ENCODE measurements at regions not wholly inside any gene's neighbourhood (a gene's known extent, or its start where the extent isn't known, plus 50 kb on each side); places are given as distances from the start of the nearest gene placed in this dataset.

DNA sequence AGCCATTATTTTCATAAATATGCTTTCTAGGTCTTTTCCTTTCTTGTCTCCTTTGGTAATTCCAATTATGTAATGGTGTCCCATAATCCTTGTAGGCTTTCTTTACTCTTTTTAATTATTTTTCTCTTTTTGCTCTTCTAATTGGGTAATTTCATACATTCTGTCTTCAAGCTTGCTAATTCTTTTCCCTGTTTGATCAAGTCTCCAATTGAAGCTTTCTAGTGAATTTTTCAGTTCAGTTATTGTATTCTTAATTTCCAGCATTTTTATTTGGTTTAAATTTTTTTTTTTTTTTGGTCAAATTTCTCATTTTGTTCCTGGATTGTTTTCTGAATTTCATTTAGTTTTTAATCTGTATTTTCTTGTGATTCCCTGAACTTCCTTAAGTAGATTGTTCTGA is 74.9 kb upstream of the UST start:
- no peaks in the 10 kb centered on the region for H3K4me1 Mint-ChIP-seq
- H3K9me3 Mint-ChIP-seq = peaks cover 27 to 65% (median 53%) of the 10 kb centered on the region in 6 donors
- H3K4me3 Mint-ChIP-seq = no peak overlapping the region
- H3K36me3 Mint-ChIP-seq = peaks cover 11 to 25% (median 19%) of the 10 kb centered on the region in 3 donors
- H3K27me3 Mint-ChIP-seq (ENCODE audit: low read depth in 3 of 3) = peaks cover 4 to 20% (median 15%) of the 10 kb centered on the region in 3 donors
- no peak for DNase-seq
- H3K27ac Mint-ChIP-seq = no peak overlapping the region

DNA sequence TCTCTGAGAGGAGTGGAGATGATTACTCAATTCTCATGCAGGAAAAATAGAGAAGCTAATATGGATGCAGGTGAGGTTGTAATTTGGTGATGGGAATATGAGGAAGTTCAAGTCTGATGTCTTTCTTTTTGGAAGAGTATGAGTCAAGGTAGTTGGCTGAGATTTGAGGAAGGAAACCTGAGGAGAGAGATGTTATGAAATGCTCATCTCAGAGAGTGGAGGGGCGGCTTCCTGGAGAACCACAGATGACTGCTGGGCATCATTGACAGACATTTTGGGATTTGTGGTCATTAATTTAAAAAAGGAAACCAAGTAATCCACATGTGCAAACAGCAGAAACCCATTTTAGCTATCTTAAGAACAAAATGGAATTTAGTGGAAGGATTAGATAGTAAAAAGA is 72.5 kb upstream of the UST start:
- DNase-seq = no peak
- Mint-ChIP-seq H3K4me1 (peaks cover 0 to 1% of the 10 kb centered on the region in 2 donors), H3K36me3 (peaks cover 3 to 10% (median 7%) of the 10 kb centered on the region in 3 donors), H3K4me3 (no peak overlapping the region), H3K27me3 (ENCODE audit: low read depth in 3 of 3) (peaks cover 4 to 21% (median 20%) of the 10 kb centered on the region in 3 donors), H3K9me3 (peaks cover 9 to 44% (median 31%) of the 10 kb centered on the region in 6 donors), H3K27ac (no peak overlapping the region)

DNA sequence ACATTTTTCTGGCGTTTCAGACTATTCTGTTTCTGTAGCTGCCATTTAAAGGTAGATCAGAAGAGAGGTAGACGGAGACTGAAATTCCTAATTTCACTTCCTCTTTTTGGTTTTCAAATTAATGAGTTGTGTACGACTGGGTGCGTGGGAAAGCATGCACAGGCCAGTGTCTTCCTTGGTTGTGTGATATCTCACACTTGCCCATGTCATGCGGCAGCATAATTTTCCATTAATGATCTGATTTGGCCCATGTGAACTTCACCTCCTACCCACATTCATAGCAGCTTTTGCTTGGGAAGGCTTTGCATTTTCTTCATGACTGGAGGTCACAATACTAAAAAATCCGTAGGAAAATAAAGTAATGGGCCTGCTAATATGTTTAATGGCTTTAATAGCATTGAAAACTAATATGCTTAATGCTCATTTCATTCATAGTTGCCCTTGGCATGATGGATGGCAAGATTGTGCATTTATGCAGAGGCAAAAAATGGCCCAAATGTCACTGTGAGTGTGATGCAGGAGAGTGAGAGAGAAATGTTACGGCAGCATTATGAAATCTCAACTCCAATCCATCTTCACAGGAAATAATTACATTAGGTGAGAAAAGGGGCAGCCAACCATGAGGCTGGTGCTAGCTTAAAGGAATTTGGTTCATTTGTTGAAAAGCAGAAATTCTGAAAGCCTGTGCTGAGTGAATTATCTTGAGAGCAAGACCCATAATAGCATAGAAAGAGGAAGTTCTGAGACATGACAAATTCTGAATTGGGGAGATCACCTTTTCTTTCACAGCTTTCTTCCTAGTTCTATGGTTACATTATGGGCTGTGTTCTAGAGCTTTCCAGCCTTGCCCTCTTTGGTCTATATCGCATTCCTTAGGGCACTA is 69.0 kb upstream of the UST start:
- peaks cover 9 to 17% (median 11%) of the 10 kb centered on the region in 3 donors for H3K27me3 Mint-ChIP-seq (ENCODE audit: low read depth in 3 of 3)
- peaks cover 0 to 1% of the 10 kb centered on the region in 2 donors for H3K4me1 Mint-ChIP-seq
- H3K36me3 Mint-ChIP-seq = no peaks in the 10 kb centered on the region
- H3K27ac Mint-ChIP-seq = no peak overlapping the region
- no peak overlapping the region for H3K4me3 Mint-ChIP-seq
- peaks cover under 1 to 13% (median 6%) of the 10 kb centered on the region in 6 donors for H3K9me3 Mint-ChIP-seq
- DNase-seq = no peak

DNA sequence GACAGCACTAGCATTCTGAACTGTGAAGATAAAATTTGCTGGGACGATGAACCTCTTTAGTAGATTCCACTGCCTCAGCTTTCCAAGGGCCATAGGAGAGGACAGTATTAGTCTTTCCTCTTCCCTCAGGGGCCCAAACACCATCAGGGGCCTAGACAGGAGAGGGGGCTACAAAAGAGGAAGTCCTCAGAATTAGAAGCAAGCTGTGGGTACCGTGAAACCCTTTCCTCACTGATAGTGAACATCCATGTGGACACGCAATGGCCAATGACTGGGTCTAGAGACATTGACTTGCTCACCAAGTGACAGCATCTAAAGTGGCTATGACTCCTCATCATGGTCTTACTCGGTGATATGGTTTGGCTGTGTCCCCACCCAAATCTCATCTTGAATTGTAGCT is 68.1 kb upstream of the UST start:
- H3K27ac Mint-ChIP-seq = no peak overlapping the region
- H3K36me3 Mint-ChIP-seq = no peaks in the 10 kb centered on the region
- H3K4me1 Mint-ChIP-seq = peaks cover 0 to 1% of the 10 kb centered on the region in 2 donors
- no peak overlapping the region for H3K4me3 Mint-ChIP-seq
- H3K27me3 Mint-ChIP-seq (ENCODE audit: low read depth in 3 of 3) = peaks cover 3 to 13% (median 5%) of the 10 kb centered on the region in 3 donors
- H3K9me3 Mint-ChIP-seq = peaks cover 0 to 4% (median 0%) of the 10 kb centered on the region in 6 donors
- DNase-seq = no peak

DNA sequence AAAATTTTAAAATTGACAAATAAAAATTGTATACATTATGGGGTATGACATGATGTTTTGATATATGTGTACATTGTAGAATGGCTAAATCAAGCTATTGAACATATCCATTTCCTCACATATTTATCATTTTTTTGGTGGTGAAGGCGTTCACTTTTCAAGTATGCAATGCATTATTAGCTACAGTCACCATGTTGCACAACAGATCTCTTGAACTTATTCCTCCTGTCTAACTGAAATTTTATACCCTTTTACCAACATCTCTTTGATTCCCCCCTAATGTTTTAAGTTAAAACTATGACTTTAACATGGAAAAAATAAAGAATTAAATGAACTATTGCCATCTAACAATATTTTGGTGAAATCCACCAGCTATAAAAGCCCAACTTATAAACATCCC is 65.2 kb upstream of the UST start:
- Mint-ChIP-seq H3K9me3 (no peaks in the 10 kb centered on the region), H3K4me1 (peaks cover 0 to 1% of the 10 kb centered on the region in 2 donors), H3K36me3 (no peaks in the 10 kb centered on the region), H3K27me3 (ENCODE audit: low read depth in 3 of 3) (peaks cover 1 to 9% (median 5%) of the 10 kb centered on the region in 3 donors), H3K27ac (no peak overlapping the region), H3K4me3 (no peak overlapping the region)
- DNase-seq = no peak

DNA sequence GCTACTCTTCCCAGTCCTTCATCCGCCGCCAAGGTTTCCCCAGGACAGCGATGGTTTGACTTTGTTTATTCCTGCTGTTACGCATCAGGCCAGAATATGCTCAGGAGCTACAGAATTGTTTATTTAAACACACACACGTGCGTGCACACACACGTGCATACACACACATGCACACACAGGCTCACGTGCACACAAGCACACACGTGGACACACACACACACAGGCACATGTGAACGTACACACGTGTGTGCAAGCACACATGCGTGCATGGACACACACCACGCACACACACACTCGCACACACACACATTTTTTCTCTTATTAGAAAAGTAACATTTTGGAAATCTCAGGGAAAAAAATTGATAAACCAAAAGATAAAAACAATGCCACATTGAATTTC is 64.6 kb upstream of the UST start:
- Mint-ChIP-seq H3K4me3 (no peak overlapping the region), H3K27ac (no peak overlapping the region), H3K27me3 (ENCODE audit: low read depth in 3 of 3) (peaks cover 0 to 7% (median 5%) of the 10 kb centered on the region in 3 donors), H3K9me3 (no peaks in the 10 kb centered on the region), H3K36me3 (no peaks in the 10 kb centered on the region), H3K4me1 (peaks cover 0 to 1% of the 10 kb centered on the region in 2 donors)
- no peak for DNase-seq

DNA sequence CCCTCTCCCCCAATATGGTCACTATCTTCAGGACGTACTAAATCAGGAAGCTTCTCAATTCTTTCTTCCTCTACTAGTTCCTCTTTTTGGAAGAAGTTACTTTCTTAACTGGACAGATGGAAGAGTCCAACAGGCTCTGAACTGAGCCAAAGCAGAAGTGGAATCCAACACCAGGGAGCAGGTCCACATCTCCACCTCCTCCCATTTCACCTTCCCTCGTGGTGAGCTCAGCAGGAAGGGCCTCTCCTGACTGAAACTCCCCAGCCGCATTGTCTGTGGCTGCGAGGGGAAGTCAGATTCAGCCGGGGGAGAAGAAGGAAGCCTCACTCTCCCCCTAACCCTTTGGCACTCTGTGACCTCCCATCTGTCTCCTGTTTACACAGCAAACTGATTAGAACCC is 63.8 kb upstream of the UST start:
- H3K9me3 Mint-ChIP-seq = no peaks in the 10 kb centered on the region
- no peak overlapping the region for H3K27ac Mint-ChIP-seq
- no peaks in the 10 kb centered on the region for H3K4me1 Mint-ChIP-seq
- no peaks in the 10 kb centered on the region for H3K36me3 Mint-ChIP-seq
- peaks cover 0 to 5% (median 3%) of the 10 kb centered on the region in 3 donors for H3K27me3 Mint-ChIP-seq (ENCODE audit: low read depth in 3 of 3)
- H3K4me3 Mint-ChIP-seq = no peak overlapping the region
- no peak for DNase-seq

DNA sequence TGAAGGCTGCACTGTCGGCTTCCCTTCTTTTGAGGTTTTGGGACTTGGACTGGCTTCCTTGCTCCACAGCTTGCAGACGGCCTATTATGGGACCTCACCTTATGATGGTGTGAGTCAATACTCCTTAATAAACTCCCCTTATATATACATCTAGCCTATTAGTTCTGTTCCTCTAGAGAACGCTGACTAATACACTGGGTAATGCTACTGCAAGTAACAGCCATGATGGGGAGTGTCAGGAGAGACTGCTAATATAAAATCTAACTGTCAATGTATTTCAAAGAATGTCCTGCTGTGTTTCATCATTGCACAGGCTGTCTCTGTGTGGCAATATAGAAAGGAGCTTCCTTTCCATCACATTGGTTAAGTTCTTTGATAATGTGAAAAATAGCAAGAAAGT is 57.7 kb upstream of the UST start:
- no peak for DNase-seq
- Mint-ChIP-seq H3K4me3 (no peak overlapping the region), H3K4me1 (no peaks in the 10 kb centered on the region), H3K27ac (no peak overlapping the region), H3K27me3 (ENCODE audit: low read depth in 3 of 3) (peaks cover 0 to 4% (median 2%) of the 10 kb centered on the region in 3 donors), H3K36me3 (no peaks in the 10 kb centered on the region), H3K9me3 (no peaks in the 10 kb centered on the region)

DNA sequence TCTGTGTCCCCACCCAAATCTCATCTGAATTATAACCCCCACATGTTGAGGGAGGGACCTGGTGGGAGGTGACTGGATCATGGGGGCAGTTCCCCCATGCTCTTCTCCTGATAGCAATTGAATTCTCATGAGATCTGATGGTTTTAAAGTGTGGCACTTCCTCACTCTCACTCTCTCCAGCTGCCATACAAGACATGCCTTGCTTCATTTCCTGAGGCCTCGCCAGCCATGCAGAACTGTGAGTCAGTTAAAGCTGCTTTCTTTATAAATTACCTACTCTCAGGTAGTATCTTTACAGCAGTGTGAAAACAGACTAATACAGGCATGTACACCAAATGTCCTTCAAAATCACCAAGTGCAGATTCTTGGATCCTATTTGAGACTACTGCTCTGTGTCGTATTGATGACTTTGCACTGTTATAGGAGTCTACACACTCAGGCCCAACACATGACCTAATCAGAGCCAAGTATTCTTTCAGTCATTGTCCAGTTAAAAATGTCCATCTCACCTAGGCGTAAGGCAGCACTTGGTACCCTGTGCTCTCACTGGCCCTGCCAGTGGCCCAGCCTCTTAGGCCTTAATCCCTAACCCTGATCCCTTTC is 52.8 kb upstream of the UST start:
- no peaks in the 10 kb centered on the region for H3K9me3 Mint-ChIP-seq
- H3K4me3 Mint-ChIP-seq = no peak overlapping the region
- H3K27ac Mint-ChIP-seq = no peak overlapping the region
- DNase-seq = no peak
- no peaks in the 10 kb centered on the region for H3K36me3 Mint-ChIP-seq
- H3K27me3 Mint-ChIP-seq (ENCODE audit: low read depth in 3 of 3) = peaks cover 0 to 6% (median 6%) of the 10 kb centered on the region in 3 donors
- H3K4me1 Mint-ChIP-seq = no peaks in the 10 kb centered on the region
